HEK293 (cell line): ENCODE measurements at regions not wholly inside any gene's neighbourhood (a gene's known extent, or its start where the extent isn't known, plus 50 kb on each side); places are given as distances from the start of the nearest gene placed in this dataset.

Experiments
- CTCF ChIP-seq: fragments of 450-650 bp; formaldehyde crosslinking; IDR thresholded peaks from 2 replicates; pipeline ENCODE4 v1.5.1; 2016; ENCODE audit warnings: missing biosample characterization, missing genetic modification characterization
- ZNF664 ChIP-seq: fragments of 450-650 bp; formaldehyde crosslinking; IDR thresholded peaks from 2 replicates; pipeline ENCODE4 v1.5.1; 2016; ENCODE audit warnings: missing biosample characterization, missing genetic modification characterization

- TF ChIP-seq ZNF664: no peak
- TF ChIP-seq CTCF: no peak
Measured at GRCh38 chr16:85323230-85323960, 211.1 kb upstream of the CIBAR2 start.
